ENCODE measurements at regions not wholly inside any gene's neighbourhood (a gene's known extent, or its start where the extent isn't known, plus 50 kb on each side); places are given as distances from the start of the nearest gene placed in this dataset.

DNA sequence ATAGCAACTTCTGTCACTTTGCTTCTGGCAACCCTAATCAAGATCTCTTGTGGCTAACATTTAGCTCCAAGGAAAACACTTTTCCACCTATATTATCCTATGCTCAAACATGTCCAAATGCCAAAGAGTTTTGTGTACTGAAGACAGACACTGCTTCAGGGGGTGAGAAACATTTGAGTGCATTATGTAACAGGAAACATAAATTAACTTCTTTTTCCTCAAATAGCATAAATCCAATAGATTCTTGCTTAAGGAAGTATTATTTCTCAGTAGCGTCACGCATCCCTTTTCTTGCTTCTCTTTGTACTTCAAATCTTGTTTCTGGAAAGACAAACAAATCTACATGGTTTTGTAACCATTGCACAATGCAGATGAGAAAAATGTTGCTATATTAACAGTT is 839.1 kb downstream of the GLUD2 start:
- no peak overlapping the region for H3K4me3 ChIP-seq (ENCODE audit: low read depth, low read length)
- DNase-seq (ENCODE audit: low read depth, low spot score): no peak
- TF ChIP-seq, protein P1, sequence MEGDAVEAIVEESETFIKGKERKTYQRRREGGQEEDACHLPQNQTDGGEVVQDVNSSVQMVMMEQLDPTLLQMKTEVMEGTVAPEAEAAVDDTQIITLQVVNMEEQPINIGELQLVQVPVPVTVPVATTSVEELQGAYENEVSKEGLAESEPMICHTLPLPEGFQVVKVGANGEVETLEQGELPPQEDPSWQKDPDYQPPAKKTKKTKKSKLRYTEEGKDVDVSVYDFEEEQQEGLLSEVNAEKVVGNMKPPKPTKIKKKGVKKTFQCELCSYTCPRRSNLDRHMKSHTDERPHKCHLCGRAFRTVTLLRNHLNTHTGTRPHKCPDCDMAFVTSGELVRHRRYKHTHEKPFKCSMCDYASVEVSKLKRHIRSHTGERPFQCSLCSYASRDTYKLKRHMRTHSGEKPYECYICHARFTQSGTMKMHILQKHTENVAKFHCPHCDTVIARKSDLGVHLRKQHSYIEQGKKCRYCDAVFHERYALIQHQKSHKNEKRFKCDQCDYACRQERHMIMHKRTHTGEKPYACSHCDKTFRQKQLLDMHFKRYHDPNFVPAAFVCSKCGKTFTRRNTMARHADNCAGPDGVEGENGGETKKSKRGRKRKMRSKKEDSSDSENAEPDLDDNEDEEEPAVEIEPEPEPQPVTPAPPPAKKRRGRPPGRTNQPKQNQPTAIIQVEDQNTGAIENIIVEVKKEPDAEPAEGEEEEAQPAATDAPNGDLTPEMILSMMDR (IDR thresholded peaks at IDR 0.05; ENCODE audit: low read depth, low read length): no peak
- in situ Hi-C loops (cut with HindIII; ENCODE audit: low sequenced_read_pairs): no loop called here

DNA sequence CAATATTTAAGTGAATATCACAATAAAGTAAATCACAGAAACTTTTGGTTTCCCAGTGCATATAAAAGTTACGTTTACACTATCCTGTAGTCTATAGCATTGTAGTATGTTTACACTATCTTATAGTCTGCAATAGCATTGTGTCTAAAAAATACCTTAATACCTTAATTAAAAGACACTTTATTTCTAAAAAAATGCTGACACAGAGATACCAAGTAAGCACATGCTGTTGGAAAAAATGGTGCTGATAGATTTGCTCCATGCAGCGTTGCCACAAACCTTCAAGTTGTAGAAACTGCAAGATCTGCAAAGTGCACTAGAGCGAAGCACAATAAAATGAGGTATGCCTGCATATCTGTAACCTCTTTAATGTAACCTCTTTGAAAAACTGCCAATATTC is 847.3 kb downstream of the GLUD2 start:
- no peak overlapping the region for H3K4me3 ChIP-seq (ENCODE audit: low read depth, low read length)
- TF ChIP-seq, protein P1 (IDR thresholded peaks at IDR 0.05; ENCODE audit: low read depth, low read length): no peak
- no peak for DNase-seq (ENCODE audit: low read depth, low spot score)
- in situ Hi-C loops (cut with HindIII; ENCODE audit: low sequenced_read_pairs): no loop called here

DNA sequence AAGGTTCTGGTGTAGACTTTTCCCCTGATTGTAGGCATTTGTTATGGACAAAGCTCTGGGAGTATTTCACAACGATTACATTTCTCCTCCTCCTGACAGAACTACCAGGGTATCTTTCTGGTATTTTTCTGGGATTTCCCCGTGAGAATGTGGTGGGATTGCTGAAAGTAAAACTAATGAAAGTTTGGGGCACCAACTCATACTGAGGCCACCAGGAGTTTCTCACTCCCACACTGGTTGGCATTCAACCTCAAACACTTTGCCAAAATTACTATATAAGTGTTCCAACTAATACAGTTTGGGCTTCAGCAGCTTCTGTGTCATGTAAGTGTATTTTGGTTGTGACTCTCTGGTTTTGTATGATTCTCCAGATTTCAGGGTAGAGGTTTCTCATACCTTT is 855.1 kb downstream of the GLUD2 start:
- no peak overlapping the region for H3K4me3 ChIP-seq (ENCODE audit: low read depth, low read length)
- no peak for DNase-seq (ENCODE audit: low read depth, low spot score)
- TF ChIP-seq, protein P1 (IDR thresholded peaks at IDR 0.05; ENCODE audit: low read depth, low read length): no peak
- in situ Hi-C loops (cut with HindIII; ENCODE audit: low sequenced_read_pairs): no loop called here

DNA sequence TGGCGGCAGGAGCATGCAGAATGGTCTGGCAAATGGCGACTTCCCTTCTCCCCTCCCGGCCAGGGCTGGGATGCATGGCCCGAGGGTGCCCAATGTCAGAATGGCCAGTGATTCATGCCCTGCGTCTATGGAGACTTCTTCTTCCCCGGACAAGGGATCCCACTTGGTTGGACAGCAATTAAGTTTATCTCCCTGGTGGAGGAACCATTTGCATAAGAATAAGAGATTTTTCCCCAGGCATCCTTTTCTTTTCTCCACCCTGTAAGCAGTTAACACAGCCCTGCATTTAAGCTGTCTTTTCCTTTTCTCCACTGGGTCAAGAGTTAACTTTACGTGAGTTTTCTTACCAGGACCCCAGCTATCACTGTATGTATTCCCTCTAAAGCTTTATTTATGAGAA is 856.6 kb downstream of the GLUD2 start:
- DNase-seq (ENCODE audit: low read depth, low spot score): no peak
- TF ChIP-seq, protein P1 (IDR thresholded peaks at IDR 0.05; ENCODE audit: low read depth, low read length): no peak
- no peak overlapping the region for H3K4me3 ChIP-seq (ENCODE audit: low read depth, low read length)
- in situ Hi-C loops (cut with HindIII; ENCODE audit: low sequenced_read_pairs): no loop called here

DNA sequence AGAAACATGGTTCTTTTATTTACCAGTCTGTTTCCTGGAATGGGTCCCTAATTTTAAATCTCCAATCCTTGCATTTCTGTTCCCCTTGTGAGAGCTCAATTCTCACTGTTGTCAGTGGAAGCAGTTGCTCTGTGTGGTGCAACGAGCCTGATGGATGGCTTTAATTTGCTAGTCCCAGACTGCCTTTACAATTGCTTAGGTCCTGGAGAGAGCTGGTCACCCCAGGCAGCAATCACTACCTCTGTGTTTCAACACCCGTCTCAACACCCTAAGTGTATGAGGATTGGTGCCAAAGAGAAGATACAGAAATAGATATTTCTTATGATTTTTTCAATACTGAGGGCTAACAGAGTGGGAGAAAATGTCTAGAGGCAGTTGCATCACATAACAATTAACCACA is 873.8 kb downstream of the GLUD2 start:
- TF ChIP-seq, protein P1 (IDR thresholded peaks at IDR 0.05; ENCODE audit: low read depth, low read length): no peak
- no peak for DNase-seq (ENCODE audit: low read depth, low spot score)
- H3K4me3 ChIP-seq (ENCODE audit: low read depth, low read length): no peak overlapping the region
- in situ Hi-C loops (cut with HindIII; ENCODE audit: low sequenced_read_pairs): no loop called here

DNA sequence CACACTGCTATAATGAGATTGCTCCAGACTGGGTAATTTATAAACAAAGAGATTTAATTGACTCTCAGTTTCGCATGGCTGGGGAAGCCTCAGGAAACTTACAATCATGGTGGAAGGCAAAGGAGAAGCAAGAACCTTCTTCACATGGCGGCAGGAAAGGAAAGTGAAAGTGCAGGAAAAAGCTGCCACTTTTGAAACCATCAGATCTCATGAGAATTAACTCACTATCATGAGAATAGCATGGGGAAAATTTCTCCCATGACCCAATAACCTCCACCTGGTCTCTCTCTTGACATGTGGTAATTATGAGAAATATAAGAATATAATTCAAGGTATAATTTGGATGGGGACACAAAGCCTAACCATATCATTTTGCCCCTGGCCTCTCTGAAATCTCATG is 884.2 kb downstream of the GLUD2 start:
- in situ Hi-C loops (cut with HindIII; ENCODE audit: low sequenced_read_pairs): no loop called here

More for the DNA sequence above, 884.2 kb downstream of the GLUD2 start:
- H3K4me3 ChIP-seq (ENCODE audit: low read depth, low read length): no peak overlapping the region
- TF ChIP-seq, protein P1 (IDR thresholded peaks at IDR 0.05; ENCODE audit: low read depth, low read length): no peak
- no peak for DNase-seq (ENCODE audit: low read depth, low spot score)
